Heart right ventricle (tissue), 16 donors: ENCODE measurements at regions not wholly inside any gene's neighbourhood (a gene's known extent, or its start where the extent isn't known, plus 50 kb on each side); places are given as distances from the start of the nearest gene placed in this dataset.
A peak's percentile ranks its signal among the peaks of the same experiment; 100 is the strongest.

Source experiments
- ATAC-seq, 8 donors: fragments of 200-7000 bp; cut with Tn5 transposase; one replicate each; pipeline ENCODE4 v1.9.1; 2020; ENCODE audit warnings: mild to moderate bottlenecking in 8 of 8, moderate library complexity in 8 of 8, moderate number of reproducible peaks in 1 of 8
- DNase-seq, 2 donors: peaks; one replicate each; pipeline ENCODE4 v3.0.0-alpha.2; 2020
- H3K27ac ChIP-seq, 10 donors: fragments of 200-600 bp; sonication (generic) in 2 of 10; one replicate each; pipeline versions ENCODE4 v1.5.0 to v1.8.0; 2020 to 2022; ENCODE audit warnings: mild to moderate bottlenecking in 3 of 10
- H3K27me3 ChIP-seq, 7 donors: fragments of 200-600 bp; one replicate each; pipeline ENCODE4 v1.8.0; 2021 to 2022; ENCODE audit warnings: mild to moderate bottlenecking in 2 of 7
- H3K36me3 ChIP-seq, 9 donors: fragments of 200-600 bp; sonication (generic) in 1 of 9; one replicate each; pipeline versions ENCODE4 v1.5.0 to v1.8.0; 2020 to 2022; ENCODE audit warnings: mild to moderate bottlenecking in 2 of 9
- H3K4me1 ChIP-seq, 9 donors: fragments of 200-600 bp; sonication (generic) in 1 of 9; one replicate each; pipeline versions ENCODE4 v1.5.0 to v1.8.0; 2020 to 2022; ENCODE audit warnings: mild to moderate bottlenecking in 4 of 9
- H3K4me3 ChIP-seq, 10 donors: fragments of 200-600 bp; sonication (generic) in 2 of 10; one replicate each; pipeline versions ENCODE4 v1.5.0 to v1.8.0; 2020 to 2022; ENCODE audit warnings: mild to moderate bottlenecking in 7 of 10, moderate library complexity in 2 of 10
- H3K9me3 ChIP-seq, 11 donors: fragments of 200-600 bp in 10 of 11; sonication (generic) in 2 of 11; one replicate each; pipeline versions ENCODE4 v1.5.0 to v1.8.0; 2013 to 2022; ENCODE audit warnings: mild to moderate bottlenecking in 2 of 11, control low read depth in 1 of 11, moderate library complexity in 1 of 11
- WGBS, 2 donors: extraction: QIAGEN DNeasy Blood & Tissue Kit; methylation state at CpG; one replicate each; pipeline ENCODE4 v1.1.7; 2013; ENCODE audit warnings: inconsistent platforms in 1 of 2; 5-methylcytosine and 5-hydroxymethylcytosine counted together
- intact Hi-C, 10 donors: fragments of 100-400 bp; cut with DNase I; formaldehyde crosslinking; loops; one replicate each; pipeline versions ENCODE4 v1.11.1 to v1.14.2; 2022
- TF ChIP-seq, protein P1 (sequence below), 9 donors: fragments of 200-600 bp; sonication (generic) in 2 of 9; IDR thresholded peaks; one replicate each; pipeline versions ENCODE4 v1.5.0 to v1.8.0; 2021 to 2022; ENCODE audit warnings: antibody characterized with exemption in 9 of 9, mild to moderate bottlenecking in 5 of 9, moderate library complexity in 1 of 9
- donor health status: Arrhythmogenic right ventricular cardiomyopathy.
- donor health status: ischemic (EF 13 %, LVEDD 7.1; RV severe dilation, severe dysfunction).
- donor health status: healthy with polysubstance abuse.
- donor health status: DM: no; HTN: yes; CAD: no.
- donor health status: DM: no; HTN: no; CAD: no.
- donor health status: ischemic (EF 25% LVEDD 6.9; RV normal size, moderate dysfunction).
- donor health status: ischemic (EF 25% LVEDD 5.7; RV mildly dilated, moderate dysfunction).
- donor health status: healthy.
- donor health status: DM: yes; HTN: yes; CAD: no.
- donor health status: Ischemic cardiomyopathy.
- donor health status: ischemic (EF 35%, LVEDD 5.7; RV mildly dilated, moderate dysfunction).
- donor health status: nonischemic (EF 11% LVEDD 7.7; RV severe dilation, severe dysfunction).
- donor health status: DM: yes; HTN: yes; CAD: no.
- donor health status: PGD.
- donor health status: ischemic (EF 29% LVEDD 5.4; RV normal size, mild dysfunction).
- donor health status: nonischemic (EF 23%, LVEDD 6.1; RV moderate dilation, normal function).

DNA sequence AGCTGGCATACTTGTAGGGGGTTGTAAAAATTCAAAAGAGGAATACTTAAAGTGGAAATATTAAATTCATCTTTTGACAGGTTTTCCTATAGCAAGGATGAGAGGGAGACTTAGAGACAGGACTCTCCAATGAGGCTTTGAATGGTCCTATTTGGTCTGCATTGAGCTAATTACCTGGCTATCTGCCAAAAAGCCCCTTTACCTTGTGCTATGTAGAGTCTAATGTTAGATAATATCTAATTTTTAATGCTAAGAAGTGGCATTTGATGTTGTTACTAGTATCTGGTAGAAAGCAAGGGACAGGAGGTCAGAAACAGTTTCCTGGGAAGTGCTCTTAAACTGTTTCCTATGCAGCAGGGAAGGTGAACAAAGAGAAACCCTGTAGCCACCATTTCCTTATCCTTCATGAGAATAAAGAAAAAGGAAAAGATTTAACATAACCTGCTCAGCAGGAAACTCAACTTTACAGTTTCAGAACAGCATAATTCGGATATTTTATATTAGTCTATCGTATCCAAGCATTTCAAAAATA, 550.0 kb downstream of the SOX5 start:
- Histone ChIP-seq H3K27me3 (no peaks in the 10 kb centered on the region), H3K36me3 (no peaks in the 10 kb centered on the region), H3K4me1 (no peaks in the 10 kb centered on the region), H3K9me3 (peaks cover 0 to 8% (median 0%) of the 10 kb centered on the region in 11 donors), H3K27ac (no peak overlapping the region), H3K4me3 (no peak overlapping the region)
- 38 to 82% methylated on average over 2 of the region's 2 CpGs for WGBS, 2 donors
- TF ChIP-seq, protein P1, sequence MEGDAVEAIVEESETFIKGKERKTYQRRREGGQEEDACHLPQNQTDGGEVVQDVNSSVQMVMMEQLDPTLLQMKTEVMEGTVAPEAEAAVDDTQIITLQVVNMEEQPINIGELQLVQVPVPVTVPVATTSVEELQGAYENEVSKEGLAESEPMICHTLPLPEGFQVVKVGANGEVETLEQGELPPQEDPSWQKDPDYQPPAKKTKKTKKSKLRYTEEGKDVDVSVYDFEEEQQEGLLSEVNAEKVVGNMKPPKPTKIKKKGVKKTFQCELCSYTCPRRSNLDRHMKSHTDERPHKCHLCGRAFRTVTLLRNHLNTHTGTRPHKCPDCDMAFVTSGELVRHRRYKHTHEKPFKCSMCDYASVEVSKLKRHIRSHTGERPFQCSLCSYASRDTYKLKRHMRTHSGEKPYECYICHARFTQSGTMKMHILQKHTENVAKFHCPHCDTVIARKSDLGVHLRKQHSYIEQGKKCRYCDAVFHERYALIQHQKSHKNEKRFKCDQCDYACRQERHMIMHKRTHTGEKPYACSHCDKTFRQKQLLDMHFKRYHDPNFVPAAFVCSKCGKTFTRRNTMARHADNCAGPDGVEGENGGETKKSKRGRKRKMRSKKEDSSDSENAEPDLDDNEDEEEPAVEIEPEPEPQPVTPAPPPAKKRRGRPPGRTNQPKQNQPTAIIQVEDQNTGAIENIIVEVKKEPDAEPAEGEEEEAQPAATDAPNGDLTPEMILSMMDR (IDR thresholded peaks at IDR 0.05), result no peak
- intact Hi-C loops, result no loop called here
- DNase-seq (no peak), ATAC-seq (no peak)

DNA sequence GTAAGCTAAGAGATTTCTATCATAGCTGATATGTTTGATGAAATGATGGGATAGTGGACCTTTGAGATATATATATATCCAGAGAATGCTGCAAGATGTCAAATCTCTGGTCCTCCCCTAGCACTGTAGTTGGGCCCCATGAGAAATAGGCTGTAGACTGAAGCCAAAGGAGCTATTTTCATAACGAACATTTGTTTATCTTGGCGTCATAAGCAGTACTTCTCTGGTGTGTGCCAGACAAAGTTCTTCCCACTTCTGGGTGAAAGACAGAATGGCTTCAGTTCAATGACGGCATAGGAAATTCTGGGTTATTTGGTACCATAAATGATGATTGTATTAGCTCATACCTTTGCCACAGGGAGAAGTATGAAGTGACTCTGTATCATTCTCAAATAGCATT, 534.3 kb downstream of the SOX5 start:
- H3K4me1 ChIP-seq, result no peaks in the 10 kb centered on the region
- 52 to 54% methylated on average over 3 of the region's 3 CpGs for WGBS, 2 donors
- no peaks in the 10 kb centered on the region for H3K36me3 ChIP-seq
- TF ChIP-seq, protein P1 (IDR thresholded peaks at IDR 0.05), result no peak
- no peak overlapping the region for H3K4me3 ChIP-seq
- H3K27me3 ChIP-seq, result no peaks in the 10 kb centered on the region
- intact Hi-C loops, result no loop called here
- DNase-seq (no peak), ATAC-seq (peak in 2 of 8 donors; percentile 20 to 38)
- peaks cover 0 to 6% (median 0%) of the 10 kb centered on the region in 11 donors for H3K9me3 ChIP-seq
- H3K27ac ChIP-seq, result no peak overlapping the region

DNA sequence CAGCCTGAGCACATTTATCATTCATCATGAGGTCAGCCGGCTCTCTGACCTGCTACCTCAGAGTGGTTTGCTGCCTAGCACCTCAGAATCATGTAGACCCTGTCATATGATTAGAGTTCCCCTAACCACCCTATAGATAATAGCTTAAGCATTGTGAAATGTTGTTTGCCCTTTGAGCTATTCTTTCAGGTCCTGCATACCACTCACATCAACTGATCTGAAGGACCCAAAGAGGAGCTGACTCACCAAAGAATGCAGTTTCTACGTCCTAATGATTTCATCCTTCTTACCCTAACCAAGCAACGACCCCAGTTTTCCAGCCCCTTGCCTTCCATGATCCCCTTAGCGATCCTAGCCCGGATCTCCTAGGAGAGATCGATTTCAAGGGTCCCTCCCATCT, 527.9 kb downstream of the SOX5 start:
- H3K27me3 ChIP-seq, result no peaks in the 10 kb centered on the region
- no peak for DNase-seq
- H3K9me3 ChIP-seq, result peaks cover 0 to 6% (median 0%) of the 10 kb centered on the region in 11 donors
- H3K36me3 ChIP-seq, result no peaks in the 10 kb centered on the region
- no peak overlapping the region for H3K27ac ChIP-seq
- ATAC-seq, result no peak
- WGBS, 2 donors, result 69 to 80% methylated on average over 6 of the region's 6 CpGs
- no peak overlapping the region for H3K4me3 ChIP-seq
- TF ChIP-seq, protein P1 (IDR thresholded peaks at IDR 0.05), result no peak
- H3K4me1 ChIP-seq, result no peaks in the 10 kb centered on the region
- intact Hi-C loops, result no loop called here

DNA sequence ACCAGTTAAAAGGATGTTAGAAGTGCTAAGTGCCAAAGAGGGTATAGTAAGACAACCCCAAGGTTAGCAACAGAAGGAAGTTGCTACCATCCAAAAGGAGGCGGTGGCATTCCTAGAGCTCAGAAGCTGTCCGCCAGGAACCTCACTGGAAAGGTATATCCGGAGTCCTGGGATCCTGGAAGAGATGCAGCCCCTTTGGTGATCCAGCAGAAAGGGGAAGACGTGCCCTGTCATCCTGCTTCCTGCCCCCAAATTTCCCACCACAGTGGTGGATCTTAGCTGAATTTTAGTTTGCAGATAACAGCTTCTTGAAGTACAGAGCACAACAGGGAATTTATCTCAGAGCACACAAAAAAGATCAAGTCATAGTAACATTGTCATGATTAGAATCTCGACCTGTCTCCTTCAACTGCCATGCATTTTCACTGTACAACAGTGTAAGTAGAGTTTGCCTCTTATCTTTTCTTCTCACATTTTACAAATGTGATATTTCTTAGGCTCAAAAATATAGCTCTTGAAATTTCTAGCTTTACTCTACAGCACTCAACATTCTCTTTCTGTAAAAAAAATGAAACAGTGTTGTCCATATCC, 526.3 kb downstream of the SOX5 start:
- peaks cover 0 to 6% (median 0%) of the 10 kb centered on the region in 11 donors for H3K9me3 ChIP-seq
- H3K27ac ChIP-seq, result no peak overlapping the region
- no peak overlapping the region for H3K4me3 ChIP-seq
- no peaks in the 10 kb centered on the region for H3K27me3 ChIP-seq
- no peak for DNase-seq
- TF ChIP-seq, protein P1 (IDR thresholded peaks at IDR 0.05), result no peak
- intact Hi-C loops, result no loop called here
- ATAC-seq, result no peak
- no peaks in the 10 kb centered on the region for H3K36me3 ChIP-seq
- WGBS, 2 donors, result 79 to 85% methylated on average over 5 of the region's 5 CpGs
- H3K4me1 ChIP-seq, result no peaks in the 10 kb centered on the region
